ENCODE measurements at regions not wholly inside any gene's neighbourhood (a gene's known extent, or its start where the extent isn't known, plus 50 kb on each side); places are given as distances from the start of the nearest gene placed in this dataset.

GRCh38 chr17:36864827-36865430, 72.3 kb upstream of the LHX1 start:
- no peak for DNase-seq (ENCODE audit: low read depth, low spot score)

GRCh38 chr17:36867716-36868341, 69.4 kb upstream of the LHX1 start:
- no peak for DNase-seq (ENCODE audit: low read depth, low spot score)

GRCh38 chr17:36868777-36869176, 68.5 kb upstream of the LHX1 start:
- no peak for DNase-seq (ENCODE audit: low read depth, low spot score)

- DNase-seq (ENCODE audit: low read depth, low spot score): no peak
Measured at GRCh38 chr17:36869441-36869840, 67.8 kb upstream of the LHX1 start.

- DNase-seq (ENCODE audit: low read depth, low spot score): peak; percentile 62
Measured at GRCh38 chr17:36869856-36870719, 67.2 kb upstream of the LHX1 start.

GRCh38 chr17:36870720-36870999, 66.6 kb upstream of the LHX1 start:
- DNase-seq (ENCODE audit: low read depth, low spot score): no peak

- DNase-seq (ENCODE audit: low read depth, low spot score): no peak
Measured at GRCh38 chr17:36875698-36876293, 61.5 kb upstream of the LHX1 start.

GRCh38 chr17:36876966-36877365, 60.3 kb upstream of the LHX1 start:
- DNase-seq (ENCODE audit: low read depth, low spot score): no peak

- no peak for DNase-seq (ENCODE audit: low read depth, low spot score)
Measured at GRCh38 chr17:36877771-36878170, 59.5 kb upstream of the LHX1 start.

GRCh38 chr17:36878216-36878615, 59.1 kb upstream of the LHX1 start:
- no peak for DNase-seq (ENCODE audit: low read depth, low spot score)

- no peak for DNase-seq (ENCODE audit: low read depth, low spot score)
Measured at GRCh38 chr17:36879027-36879426, 58.2 kb upstream of the LHX1 start.

- DNase-seq (ENCODE audit: low read depth, low spot score): no peak
Measured at GRCh38 chr17:36879624-36880131, 57.6 kb upstream of the LHX1 start.

GRCh38 chr17:36880268-36880905, 56.9 kb upstream of the LHX1 start:
- no peak for DNase-seq (ENCODE audit: low read depth, low spot score)

GRCh38 chr17:36881323-36881722, 56.0 kb upstream of the LHX1 start:
- no peak for DNase-seq (ENCODE audit: low read depth, low spot score)

GRCh38 chr17:36884495-36885152, 52.7 kb upstream of the LHX1 start:
- no peak for DNase-seq (ENCODE audit: low read depth, low spot score)

GRCh38 chr17:36885153-36885735, 52.0 kb upstream of the LHX1 start:
- no peak for DNase-seq (ENCODE audit: low read depth, low spot score)

GRCh38 chr17:36885771-36886377, 51.4 kb upstream of the LHX1 start:
- DNase-seq (ENCODE audit: low read depth, low spot score): no peak

Data from ELF-1 (cell line).